Prostate gland (tissue), 2 donors: ENCODE measurements at regions not wholly inside any gene's neighbourhood (a gene's known extent, or its start where the extent isn't known, plus 50 kb on each side); places are given as distances from the start of the nearest gene placed in this dataset.

Source experiments
- CTCF ChIP-seq, 4 experiments: fragments of 200-600 bp in 2 of 4; fragments of 450-650 bp in 2 of 4; sonication (generic) in 2 of 4; IDR thresholded peaks; 1 replicate in 3 of 4; 2 replicates in 1 of 4; pipeline ENCODE4 v1.5.1; 2016 to 2019; ENCODE audit warnings: antibody characterized with exemption in 4 of 4, mild to moderate bottlenecking in 2 of 4, moderate library complexity in 2 of 4
- POLR2A ChIP-seq: fragments of 450-650 bp; IDR thresholded peaks from one replicate; pipeline ENCODE4 v1.6.1; 2016; ENCODE audit warnings: antibody characterized with exemption, mild to moderate bottlenecking

DNA sequence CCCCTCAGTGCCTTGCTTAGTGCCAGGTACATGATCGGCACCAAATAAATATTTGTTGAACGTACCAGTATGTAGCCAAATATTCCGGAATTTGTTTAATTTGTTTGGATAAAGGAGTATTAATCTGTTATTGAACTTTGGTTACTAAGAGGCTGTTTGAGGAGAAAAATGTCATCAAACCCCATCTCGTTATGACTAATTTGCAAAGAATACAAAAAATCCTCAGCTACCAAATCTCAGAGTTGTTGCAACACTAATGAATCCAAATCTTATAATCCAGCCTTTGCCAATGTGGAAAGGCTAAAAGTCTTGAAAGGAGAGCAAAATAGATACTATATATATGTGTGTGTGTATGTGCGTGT is 79.5 kb downstream of the KLF5 start:
- TF ChIP-seq CTCF (IDR thresholded peaks at IDR 0.05) (no peak), POLR2A (no peak)
